ENCODE measurements at regions not wholly inside any gene's neighbourhood (a gene's known extent, or its start where the extent isn't known, plus 50 kb on each side); places are given as distances from the start of the nearest gene placed in this dataset.

GRCh38 chr2:204331180-204331579, 214.1 kb upstream of the PARD3B start:
- H3K23me2 ChIP-seq (ENCODE audit: insufficient read length, low read depth, low read length, poor library complexity, severe bottlenecking): no peaks in the 10 kb centered on the region
- no peak overlapping the region for H3K23ac ChIP-seq (ENCODE audit: insufficient read length, low read depth, low read length)
- H2BK20ac ChIP-seq (ENCODE audit: low read depth, low read length, poor library complexity, severe bottlenecking): no peak overlapping the region
- no peak overlapping the region for H3K14ac ChIP-seq (ENCODE audit: insufficient read depth, low read length)
- no peaks in the 10 kb centered on the region for H3K79me2 ChIP-seq (ENCODE audit: insufficient read depth, low read length)
- H3K79me1 ChIP-seq (ENCODE audit: insufficient read depth, low read depth, low read length, poor library complexity, severe bottlenecking): no peaks in the 10 kb centered on the region
- H3K4ac ChIP-seq (ENCODE audit: low read depth, low read length): no peak overlapping the region
- H4K91ac ChIP-seq (ENCODE audit: insufficient read length, low read depth, low read length): no peak overlapping the region
- WGBS (ENCODE audit: extremely low coverage, insufficient read length, low lambda C conversion rate): no CpG with 5 or more reads among the region's 6 CpGs
- Mint-ChIP-seq H3K4me3 (no peak overlapping the region), H3K36me3 (ENCODE audit: insufficient read depth in 1 of 3, low read depth in 3 of 3) (no peaks in the 10 kb centered on the region), H3K4me1 (no peaks in the 10 kb centered on the region), H3K27me3 (ENCODE audit: low read depth) (no peaks in the 10 kb centered on the region; the same call in 1 of the 2 replicates), H3K27ac (no peak overlapping the region), H3K9me3 (no peaks in the 10 kb centered on the region; a peak in 1 of 5 replicates)
- H3K27me3 ChIP-seq (ENCODE audit: insufficient read depth, low read length): no peaks in the 10 kb centered on the region
- H3K9ac ChIP-seq (ENCODE audit: extremely low read depth, insufficient read length, low read length): no peak overlapping the region
- H2BK5ac ChIP-seq (ENCODE audit: insufficient read length, low read length): no peak overlapping the region
- H2BK12ac ChIP-seq (ENCODE audit: insufficient read length, low read depth, low read length): no peak overlapping the region
- H3T11ph ChIP-seq (ENCODE audit: low read length): no peak overlapping the region
- no peak overlapping the region for H3K4me2 ChIP-seq (ENCODE audit: insufficient read depth, insufficient read length, low read length)
- H3K18ac ChIP-seq (ENCODE audit: insufficient read length, low read depth, low read length): no peak overlapping the region
- no peak overlapping the region for H3K27ac ChIP-seq (ENCODE audit: insufficient read length, low read depth, low read length)
- H2BK15ac ChIP-seq (ENCODE audit: low read depth, low read length): no peak overlapping the region
- no peak overlapping the region for H2AFZ ChIP-seq (ENCODE audit: low read length)
- TF ChIP-seq, protein P1, sequence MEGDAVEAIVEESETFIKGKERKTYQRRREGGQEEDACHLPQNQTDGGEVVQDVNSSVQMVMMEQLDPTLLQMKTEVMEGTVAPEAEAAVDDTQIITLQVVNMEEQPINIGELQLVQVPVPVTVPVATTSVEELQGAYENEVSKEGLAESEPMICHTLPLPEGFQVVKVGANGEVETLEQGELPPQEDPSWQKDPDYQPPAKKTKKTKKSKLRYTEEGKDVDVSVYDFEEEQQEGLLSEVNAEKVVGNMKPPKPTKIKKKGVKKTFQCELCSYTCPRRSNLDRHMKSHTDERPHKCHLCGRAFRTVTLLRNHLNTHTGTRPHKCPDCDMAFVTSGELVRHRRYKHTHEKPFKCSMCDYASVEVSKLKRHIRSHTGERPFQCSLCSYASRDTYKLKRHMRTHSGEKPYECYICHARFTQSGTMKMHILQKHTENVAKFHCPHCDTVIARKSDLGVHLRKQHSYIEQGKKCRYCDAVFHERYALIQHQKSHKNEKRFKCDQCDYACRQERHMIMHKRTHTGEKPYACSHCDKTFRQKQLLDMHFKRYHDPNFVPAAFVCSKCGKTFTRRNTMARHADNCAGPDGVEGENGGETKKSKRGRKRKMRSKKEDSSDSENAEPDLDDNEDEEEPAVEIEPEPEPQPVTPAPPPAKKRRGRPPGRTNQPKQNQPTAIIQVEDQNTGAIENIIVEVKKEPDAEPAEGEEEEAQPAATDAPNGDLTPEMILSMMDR (conservative IDR thresholded peaks at IDR 0.05): no peak
- H3K4me1 ChIP-seq (ENCODE audit: insufficient read depth, low read length): no peaks in the 10 kb centered on the region; the same call in 1 of the 2 replicates
- no peak overlapping the region for H2BK120ac ChIP-seq (ENCODE audit: low read depth, low read length, poor library complexity, severe bottlenecking)
- H3K56ac ChIP-seq (ENCODE audit: insufficient read length, low read depth, low read length): no peak overlapping the region
- no peak overlapping the region for H4K8ac ChIP-seq (replicated peaks; ENCODE audit: insufficient read length, low read depth, low read length)
- no peaks in the 10 kb centered on the region for H3K9me3 ChIP-seq (ENCODE audit: control insufficient read depth, low read depth, low read length)
- H4K5ac ChIP-seq (ENCODE audit: insufficient read length, low read depth, low read length): no peak overlapping the region
- no peaks in the 10 kb centered on the region for H4K20me1 ChIP-seq (ENCODE audit: control insufficient read depth, insufficient read depth, insufficient read length)
- no peak overlapping the region for H2AK5ac ChIP-seq (ENCODE audit: insufficient read length, low read length)
- no peak for DNase-seq

Data from H9 (cell line).